AG04450 (cell line): ENCODE measurements at regions not wholly inside any gene's neighbourhood (a gene's known extent, or its start where the extent isn't known, plus 50 kb on each side); places are given as distances from the start of the nearest gene placed in this dataset.
A peak's percentile ranks its signal among the peaks of the same experiment; 100 is the strongest.

Experiments used
- CTCF ChIA-PET: fragments of 300-600, 350-600 bp; formaldehyde crosslinking; extraction: SDS; loops from one replicate; lab custom pipeline; 2022; ENCODE audit warnings: antibody characterized with exemption, inconsistent platforms; lab: Charles Lee
- POLR2A ChIA-PET: fragments of 350-600 bp; formaldehyde crosslinking; extraction: SDS; loops from one replicate; lab custom pipeline; 2021; ENCODE audit warnings: antibody characterized with exemption, inconsistent platforms; lab: Yijun Ruan, JAX
- DNase-seq: peaks from one replicate; pipeline ENCODE4 v3.0.0-alpha.2; 2011; ENCODE audit warnings: low read depth, low spot score
- H3K27ac ChIP-seq: one replicate; pipeline ENCODE4 v1.5.1; 2012; ENCODE audit warnings: low read depth, low read length, control low read depth
- H3K27me3 ChIP-seq: one replicate; pipeline ENCODE4 v1.6.0; 2012; ENCODE audit warnings: low read length; ENCODE audit not compliant: control insufficient read depth, insufficient read depth
- H3K4me3 ChIP-seq: 2 replicates; pipeline ENCODE4 v1.5.1; 2011; ENCODE audit warnings: mild to moderate bottlenecking, low read depth, low read length, control low read depth
- H3K9me3 ChIP-seq: 2 replicates; pipeline ENCODE4 v1.5.1; 2012; ENCODE audit warnings: low read length; ENCODE audit not compliant: control insufficient read depth, insufficient read depth
- CTCF ChIP-seq: IDR thresholded peaks from 2 replicates; pipeline ENCODE4 v1.5.1; 2011; ENCODE audit warnings: low read depth, low read length, control low read depth, inconsistent platforms

- ChIA-PET POLR2A (interaction anchor here (0.5 to 1.1 kb wide), 10 partner anchors 10 to 510 kb away, joined by 3 to 6 read pairs (median 3); no protein-coding TSS in a partner anchor), CTCF (interaction anchor here (1.5 to 2.2 kb wide), 2 partner anchors 172 to 187 kb away, joined by 6 read pairs; no protein-coding TSS in a partner anchor)
- H3K4me3 ChIP-seq, result peak overlapping the region; percentile 44
- H3K27ac ChIP-seq, result peak overlapping the region; percentile 92
- peak; percentile 70 for DNase-seq
- H3K9me3 ChIP-seq, result no peaks in the 10 kb centered on the region; the same call in 1 of the 2 replicates
- H3K27me3 ChIP-seq, result no peaks in the 10 kb centered on the region
- TF ChIP-seq CTCF, result no peak
Observed at GRCh38 chr1:8202182-8202905, 115.6 kb upstream of the SLC45A1 start.

DNA sequence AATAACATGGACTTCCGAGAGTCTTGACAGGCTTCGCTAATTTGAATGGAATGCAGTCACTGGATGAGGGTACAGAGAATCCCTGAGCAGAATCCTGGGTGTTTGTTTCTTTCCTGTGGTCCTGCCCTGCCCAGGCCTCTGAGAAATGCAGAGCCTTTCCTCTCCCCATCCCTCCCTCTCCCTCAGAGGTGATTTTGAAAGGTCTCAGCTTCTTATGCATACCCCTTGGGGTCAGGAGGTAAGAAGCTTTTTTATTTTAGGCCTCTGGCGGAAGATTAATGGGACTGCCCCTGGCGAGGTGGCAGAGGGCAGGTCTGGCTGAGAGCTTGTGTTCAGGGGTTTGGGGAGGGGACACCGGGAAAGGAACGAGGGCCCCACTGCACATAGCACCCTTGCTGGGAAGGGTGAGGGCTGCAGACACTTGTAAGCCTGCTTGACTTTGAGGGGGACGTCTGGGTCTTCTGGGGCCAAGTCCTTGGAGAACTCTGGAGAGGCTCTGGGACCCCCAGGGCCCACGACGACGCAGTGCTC is 116.5 kb upstream of the SLC45A1 start:
- POLR2A ChIA-PET, result interaction anchor here (0.6 to 2.0 kb wide), 2 partner anchors 64 to 172 kb away, joined by 3 to 5 read pairs; no protein-coding TSS in a partner anchor

DNA sequence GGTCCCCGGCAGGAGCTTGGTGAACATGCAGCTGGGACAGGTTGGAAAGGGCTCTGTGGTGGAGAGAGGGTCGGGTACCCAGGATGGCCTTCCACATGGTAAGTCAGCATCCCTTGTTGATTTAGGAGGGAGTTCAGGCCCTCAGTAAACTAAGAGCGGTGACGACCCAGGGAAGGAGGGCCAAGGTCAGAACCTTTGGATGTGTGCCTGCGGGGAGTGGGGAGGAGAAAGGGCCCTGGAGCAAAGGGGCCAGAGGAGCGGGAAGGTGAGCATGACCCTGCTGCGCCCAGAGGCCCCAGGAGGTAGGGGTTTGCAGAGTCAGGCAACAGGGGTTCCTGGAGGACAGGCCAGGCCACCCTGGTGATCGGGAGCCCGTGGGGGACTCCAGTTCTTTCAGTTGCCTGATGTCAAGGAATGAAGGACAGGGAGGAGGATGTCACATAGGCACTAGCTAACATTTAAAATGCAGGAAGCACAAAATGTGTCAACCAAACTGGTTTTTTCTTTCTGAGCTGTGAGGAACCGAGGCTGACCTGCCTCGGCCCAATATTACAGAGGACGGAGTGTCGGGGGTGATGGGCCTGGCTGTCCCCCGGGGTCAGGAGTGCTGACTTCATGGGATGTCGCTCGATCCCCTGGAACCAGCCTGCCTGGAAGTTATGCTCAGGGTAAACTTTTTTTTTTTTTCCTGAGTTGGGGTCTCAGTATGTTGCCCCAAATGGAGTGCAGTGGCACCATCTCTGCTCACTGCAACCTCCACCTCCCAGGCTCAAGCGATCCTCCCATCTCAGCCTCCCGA is 117.4 kb upstream of the SLC45A1 start:
- Histone ChIP-seq H3K4me3 (no peak overlapping the region), H3K27me3 (no peaks in the 10 kb centered on the region), H3K27ac (peak overlapping the region; percentile 92), H3K9me3 (no peaks in the 10 kb centered on the region; the same call in 1 of the 2 replicates)
- ChIA-PET POLR2A (interaction anchor here (2.0 kb wide), 1 partner anchor 63 kb away, joined by 5 read pairs; no protein-coding TSS in a partner anchor), CTCF (interaction anchor here (2.2 kb wide), 1 partner anchor 170 kb away, joined by 6 read pairs; no protein-coding TSS in a partner anchor)
- TF ChIP-seq CTCF, result no peak
- no peak for DNase-seq

More for the DNA sequence above, 116.5 kb upstream of the SLC45A1 start:
- H3K4me3 ChIP-seq, result no peak overlapping the region
- no peak for TF ChIP-seq CTCF
- CTCF ChIA-PET, result interaction anchor here (1.5 to 2.2 kb wide), 2 partner anchors 171 to 186 kb away, joined by 6 read pairs; no protein-coding TSS in a partner anchor
- DNase-seq, result no peak
- no peaks in the 10 kb centered on the region for H3K27me3 ChIP-seq
- no peaks in the 10 kb centered on the region; the same call in 1 of the 2 replicates for H3K9me3 ChIP-seq
- H3K27ac ChIP-seq, result peak overlapping the region; percentile 92

GRCh38 chr1:8198522-8198921 is 119.4 kb upstream of the SLC45A1 start:
- Histone ChIP-seq H3K4me3 (no peak overlapping the region), H3K27ac (peak overlapping the region; percentile 65), H3K27me3 (no peaks in the 10 kb centered on the region), H3K9me3 (no peaks in the 10 kb centered on the region; the same call in 1 of the 2 replicates)
- POLR2A ChIA-PET, result interaction anchor here (0.6 to 0.7 kb wide), 2 partner anchors 121 to 172 kb away, joined by 5 to 7 read pairs; no protein-coding TSS in a partner anchor
- TF ChIP-seq CTCF, result no peak
- DNase-seq, result no peak
- CTCF ChIA-PET, result interaction anchor here (0.6 to 1.3 kb wide), 2 partner anchors 104 to 183 kb away, joined by 4 read pairs; no protein-coding TSS in a partner anchor
